Kidney tubule cell (primary cell): ENCODE measurements at regions not wholly inside any gene's neighbourhood (a gene's known extent, or its start where the extent isn't known, plus 50 kb on each side); places are given as distances from the start of the nearest gene placed in this dataset.
"Not testable (repeated sequence)": the region's sequence is repeated elsewhere in the genome, so short reads cannot be mapped to it uniquely, and the experiment has no call there.

ENCODE experiments used
- DNase-seq: peaks from one replicate; pipeline ENCODE4 v3.0.0-alpha.2; 2018; ENCODE audit warnings: low spot score

- DNase-seq: peak; percentile 65
Measured at GRCh38 chr1:31510853-31511789, 65.2 kb upstream of the TINAGL1 start.

DNA sequence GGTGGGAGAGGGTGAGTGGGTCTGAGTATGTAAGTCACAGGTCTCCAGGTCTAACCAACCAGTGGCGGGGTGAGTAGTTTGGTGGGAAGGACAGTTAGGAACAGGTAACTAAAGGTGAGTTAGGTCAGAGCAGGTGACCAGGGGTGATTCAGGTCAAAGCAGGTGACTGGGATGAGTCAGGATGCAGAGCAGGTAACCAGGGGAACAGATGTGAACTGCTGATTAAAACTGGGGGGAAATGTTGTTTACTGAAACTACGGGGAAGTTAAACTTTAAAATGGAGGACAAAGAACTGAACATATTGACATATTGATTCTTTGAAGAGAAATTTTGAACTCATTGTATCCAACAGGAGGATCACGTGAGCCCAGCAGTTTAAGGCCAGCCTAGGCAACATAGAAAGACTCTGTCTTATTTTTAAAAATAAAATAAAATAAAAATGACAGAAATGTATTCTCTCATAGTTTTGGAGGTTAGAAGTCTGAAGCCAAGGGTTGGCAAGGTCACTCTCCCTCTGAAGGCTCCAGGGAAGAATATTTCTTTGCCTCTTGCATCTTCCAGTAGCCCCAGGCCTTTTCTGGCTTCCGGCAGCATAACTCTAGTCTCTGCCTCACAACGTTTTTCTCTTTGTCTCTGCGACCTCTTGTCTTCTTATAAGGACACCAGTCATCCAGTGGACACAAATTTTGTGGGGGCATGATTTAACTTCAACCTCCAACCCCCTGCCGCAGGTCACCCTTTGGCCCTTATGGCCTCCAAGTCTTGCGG is 64.3 kb upstream of the TINAGL1 start:
- peak; percentile 74 for DNase-seq

GRCh38 chr1:31514117-31514516 is 62.2 kb upstream of the TINAGL1 start:
- no peak for DNase-seq

DNA sequence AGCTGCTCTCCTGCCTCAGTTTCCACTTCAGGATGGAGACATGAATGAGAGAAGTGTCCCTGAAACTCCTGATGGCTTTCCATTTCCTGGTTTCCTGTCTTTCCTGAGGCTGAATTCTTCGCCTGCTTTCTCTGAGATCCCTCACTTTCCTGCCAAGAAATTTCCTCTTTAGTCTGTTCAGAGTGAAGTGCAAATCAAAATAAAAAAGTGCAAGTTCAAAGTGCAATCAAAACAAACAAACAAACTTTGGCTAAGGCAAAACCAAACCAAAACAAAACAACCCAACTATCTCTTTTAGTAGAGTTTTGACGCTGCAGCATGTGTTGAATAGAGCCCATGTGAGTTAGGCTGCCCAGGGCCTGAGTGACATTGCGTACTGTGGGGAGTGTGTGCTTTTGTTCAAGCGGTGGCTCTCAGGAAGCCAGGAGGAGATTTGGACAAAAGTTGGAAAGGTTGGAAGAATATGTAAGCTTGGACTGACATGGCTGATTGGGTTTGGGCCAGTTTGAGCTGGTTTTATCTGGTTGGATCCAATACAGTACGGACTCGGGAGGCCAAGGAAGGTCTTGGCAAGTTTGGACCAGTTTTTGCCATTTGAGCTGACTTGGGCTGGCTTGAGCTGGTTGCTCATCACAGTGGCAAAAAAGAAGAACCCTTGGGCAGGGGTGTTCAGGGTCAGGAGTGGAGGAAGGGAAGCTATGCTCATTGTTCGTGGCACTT is 61.1 kb upstream of the TINAGL1 start:
- DNase-seq: no peak

GRCh38 chr1:31515936-31516335 is 60.4 kb upstream of the TINAGL1 start:
- DNase-seq: no peak

DNA sequence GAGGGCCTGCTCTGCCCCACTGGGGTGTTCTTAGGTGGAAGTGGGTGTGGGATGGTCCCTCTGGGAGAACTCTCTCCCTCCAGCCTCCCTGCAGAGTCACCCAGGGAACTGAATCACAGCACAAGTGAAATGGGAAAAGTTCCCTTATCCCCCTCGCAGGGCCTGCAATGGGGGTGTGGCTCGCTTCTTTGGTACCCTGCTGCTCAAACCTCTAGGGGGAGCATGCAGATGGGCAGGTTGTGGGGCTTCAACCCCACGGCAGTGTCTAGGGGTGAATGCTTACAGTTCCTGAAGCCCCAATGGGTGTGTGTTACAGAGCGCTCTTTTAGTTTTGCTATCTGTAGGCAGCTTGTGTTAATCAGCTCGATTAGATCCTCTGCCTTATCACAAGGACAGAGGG is 59.0 kb upstream of the TINAGL1 start:
- no peak for DNase-seq

DNA sequence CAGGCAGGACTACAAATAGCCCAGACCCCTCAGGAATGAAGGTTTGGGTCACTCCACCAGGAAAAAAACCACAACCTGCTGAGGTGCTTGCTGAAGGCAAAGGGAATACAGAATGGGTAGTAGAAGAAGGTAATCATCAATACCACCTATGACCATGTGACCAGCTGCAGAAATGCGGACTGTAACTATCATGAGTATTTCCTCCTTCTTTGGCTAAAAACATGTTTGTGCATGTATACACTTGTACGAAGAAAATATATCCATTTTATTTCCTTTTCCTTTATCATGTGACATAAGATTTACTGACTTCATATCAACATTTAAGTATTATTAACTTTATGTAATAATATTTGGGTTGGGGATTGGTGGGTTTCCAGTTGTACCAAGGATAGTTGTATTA is 58.3 kb upstream of the TINAGL1 start:
- not testable (repeated sequence) for DNase-seq

DNA sequence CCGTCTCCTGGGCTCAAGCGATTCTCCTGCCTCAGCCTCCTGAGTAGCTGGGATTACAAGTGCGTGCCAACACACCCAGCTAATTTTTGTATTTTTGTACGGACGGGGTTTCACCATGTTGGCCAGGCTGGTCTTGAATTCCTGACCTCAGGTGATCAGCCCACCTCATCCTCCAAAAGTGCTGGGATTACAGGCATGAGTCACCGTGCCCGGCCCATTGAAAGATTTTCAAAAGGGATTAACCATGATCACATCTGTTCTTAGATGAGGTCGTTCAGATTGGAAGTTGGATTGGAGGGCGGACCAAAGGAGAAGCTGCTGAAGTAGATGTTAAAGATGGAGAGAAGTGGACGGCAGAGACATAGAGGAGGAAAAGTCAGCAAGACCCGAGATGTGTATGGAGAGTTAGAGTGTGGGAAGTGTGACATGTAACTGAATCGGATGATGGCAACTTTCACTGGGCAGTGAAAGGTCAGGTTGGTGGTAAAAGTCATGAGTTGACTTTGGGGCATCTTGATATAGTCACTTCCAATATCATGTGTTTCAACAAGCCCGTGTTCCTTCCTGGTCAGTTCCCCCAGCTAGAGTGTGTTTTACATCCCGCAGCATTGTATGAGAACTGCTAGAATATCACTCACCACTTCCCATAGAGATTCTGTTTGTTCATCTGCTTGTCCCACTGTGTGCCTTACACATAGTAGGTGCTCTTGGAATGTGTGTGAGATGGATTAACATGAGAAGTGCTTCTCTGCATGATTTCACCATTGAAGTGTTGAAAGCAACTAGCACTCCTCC is 54.4 kb upstream of the TINAGL1 start:
- DNase-seq: no peak

GRCh38 chr1:31522556-31522845 is 53.8 kb upstream of the TINAGL1 start:
- no peak for DNase-seq

GRCh38 chr1:31523012-31523411 is 53.3 kb upstream of the TINAGL1 start:
- peak; percentile 72 for DNase-seq

- DNase-seq: peak; percentile 47
Measured at GRCh38 chr1:31523769-31524168, 52.5 kb upstream of the TINAGL1 start.

DNA sequence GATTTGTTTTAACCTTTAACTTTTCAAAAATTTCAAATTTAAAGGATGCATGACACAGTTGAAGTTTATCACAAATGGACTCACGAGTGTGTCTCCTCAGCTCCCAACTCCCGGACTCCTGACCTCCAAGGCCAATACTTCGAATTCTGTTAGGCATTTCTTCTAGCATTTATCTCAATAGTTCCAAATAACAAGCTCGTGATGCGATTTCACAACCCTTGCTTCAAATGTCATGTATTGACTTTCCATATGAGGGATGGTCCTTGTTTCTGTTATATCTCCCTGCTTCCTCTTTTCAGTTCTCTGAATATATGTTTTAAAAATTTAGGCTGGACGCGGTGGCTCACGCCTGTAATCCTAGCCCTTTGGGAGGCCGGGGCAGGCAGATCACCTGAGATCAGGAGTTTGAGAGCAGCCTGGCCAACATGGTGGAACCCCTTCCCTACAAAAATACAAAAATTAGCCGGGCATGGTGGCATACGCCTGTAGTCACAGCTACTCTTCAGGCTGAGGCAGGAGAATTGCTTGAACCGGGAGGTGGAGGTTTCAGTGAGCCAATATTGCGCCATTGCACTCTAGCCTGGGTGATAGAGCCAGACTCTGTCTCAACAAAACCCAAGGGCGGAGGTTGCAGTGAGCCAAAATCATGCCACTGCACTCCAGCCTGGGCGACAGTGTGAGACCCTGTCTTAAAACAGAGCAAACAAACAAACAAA is 52.0 kb upstream of the TINAGL1 start:
- DNase-seq: no peak
